NK-92 (cell line): ENCODE measurements at regions not wholly inside any gene's neighbourhood (a gene's known extent, or its start where the extent isn't known, plus 50 kb on each side); places are given as distances from the start of the nearest gene placed in this dataset.

Experiments used
- DNase-seq: peaks from one replicate; lab custom pipeline; 2025; ENCODE audit not compliant: unreplicated experiment; lab: John Stamatoyannopoulos, UW

- DNase-seq = no peak
Measured at GRCh38 chr5:61897251-61897650, 408.8 kb upstream of the KIF2A start.

- no peak for DNase-seq
Measured at GRCh38 chr5:61901997-61902396, 404.0 kb upstream of the KIF2A start.

GRCh38 chr5:61904730-61905129, 401.3 kb upstream of the KIF2A start:
- DNase-seq = no peak

GRCh38 chr5:61905613-61906012, 400.4 kb upstream of the KIF2A start:
- no peak for DNase-seq

GRCh38 chr5:61906820-61907219, 399.2 kb upstream of the KIF2A start:
- no peak for DNase-seq

GRCh38 chr5:61907995-61908394, 398.0 kb upstream of the KIF2A start:
- no peak for DNase-seq

- no peak for DNase-seq
Measured at GRCh38 chr5:61910771-61911170, 395.2 kb upstream of the KIF2A start.

GRCh38 chr5:61912559-61912958, 393.4 kb upstream of the KIF2A start:
- DNase-seq = no peak

- no peak for DNase-seq
Measured at GRCh38 chr5:61915646-61916045, 390.4 kb upstream of the KIF2A start.

- no peak for DNase-seq
Measured at GRCh38 chr5:61916621-61917620, 389.1 kb upstream of the KIF2A start.

GRCh38 chr5:61918611-61919010, 387.4 kb upstream of the KIF2A start:
- no peak for DNase-seq

- DNase-seq = no peak
Measured at GRCh38 chr5:61919920-61920319, 386.1 kb upstream of the KIF2A start.

- no peak for DNase-seq
Measured at GRCh38 chr5:61924251-61924650, 381.8 kb upstream of the KIF2A start.

- DNase-seq = no peak
Measured at GRCh38 chr5:61926911-61927310, 379.1 kb upstream of the KIF2A start.

GRCh38 chr5:61931236-61931635, 374.8 kb upstream of the KIF2A start:
- DNase-seq = no peak

- DNase-seq = no peak
Measured at GRCh38 chr5:61933787-61934626, 372.0 kb upstream of the KIF2A start.

- DNase-seq = no peak
Measured at GRCh38 chr5:61941637-61942036, 364.4 kb upstream of the KIF2A start.

- DNase-seq = no peak
Measured at GRCh38 chr5:61942462-61943049, 363.4 kb upstream of the KIF2A start.

- no peak for DNase-seq
Measured at GRCh38 chr5:61943713-61944112, 362.3 kb upstream of the KIF2A start.

- DNase-seq = no peak
Measured at GRCh38 chr5:61948151-61948550, 357.9 kb upstream of the KIF2A start.

- DNase-seq = no peak
Measured at GRCh38 chr5:61949054-61949678, 356.8 kb upstream of the KIF2A start.
